PFSK-1 (cell line): ENCODE measurements at regions not wholly inside any gene's neighbourhood (a gene's known extent, or its start where the extent isn't known, plus 50 kb on each side); places are given as distances from the start of the nearest gene placed in this dataset.

Experiments
- SIN3A ChIP-seq: IDR thresholded peaks from 2 replicates; pipeline ENCODE4 v1.6.1; 2012; ENCODE audit warnings: mild to moderate bottlenecking, low read length, moderate library complexity, borderline replicate concordance; ENCODE audit not compliant: insufficient read depth
- TAF1 ChIP-seq: IDR thresholded peaks from 2 replicates; pipeline ENCODE4 v1.6.1; 2012; ENCODE audit warnings: low read length, control low read depth, borderline replicate concordance; ENCODE audit not compliant: insufficient read depth

DNA sequence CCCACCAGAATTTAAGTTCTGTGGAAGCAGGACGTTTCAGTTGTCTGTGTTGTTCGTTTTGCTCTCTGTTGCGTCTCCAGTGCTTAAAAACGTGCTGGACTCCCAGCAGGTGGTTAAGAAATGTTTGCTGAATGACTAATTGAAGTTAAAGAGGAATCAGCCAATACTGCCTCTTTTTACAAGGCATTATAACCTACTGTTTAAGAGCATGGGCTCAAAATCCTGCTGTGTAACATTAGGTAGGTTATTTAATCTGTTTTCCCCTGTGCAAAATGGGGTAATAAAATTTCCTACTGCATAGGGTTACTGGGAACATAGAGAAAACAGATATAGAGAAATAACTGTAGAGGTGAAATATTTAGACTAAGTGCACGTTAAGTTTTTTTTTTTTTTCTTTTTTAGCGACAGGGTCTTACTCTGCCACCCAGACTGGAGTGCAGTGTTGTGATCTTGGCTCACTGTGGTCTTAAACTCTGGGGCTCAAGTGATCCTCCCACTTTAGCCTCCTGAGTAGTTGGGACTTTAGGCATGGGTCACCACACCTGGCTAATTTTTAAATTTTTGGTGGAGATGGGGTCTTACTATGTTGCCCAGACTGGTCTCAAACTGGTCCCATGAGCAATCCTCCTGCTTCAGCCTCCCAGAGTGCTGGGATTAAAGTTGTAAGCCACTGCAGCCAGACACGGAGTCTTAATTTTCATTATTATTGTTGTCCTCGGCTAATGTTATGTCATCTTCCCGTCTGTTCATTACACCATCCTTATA, 139.4 kb upstream of the PRICKLE1 start:
- TF ChIP-seq TAF1 (no peak), SIN3A (no peak)
